Activated naive CD4-positive, alpha-beta T cell (primary cell): ENCODE measurements at regions not wholly inside any gene's neighbourhood (a gene's known extent, or its start where the extent isn't known, plus 50 kb on each side); places are given as distances from the start of the nearest gene placed in this dataset.

Source experiments
- DNase-seq, 4 experiments: peaks; one replicate each; lab custom pipeline; 2025; lab: John Stamatoyannopoulos, UW

DNA sequence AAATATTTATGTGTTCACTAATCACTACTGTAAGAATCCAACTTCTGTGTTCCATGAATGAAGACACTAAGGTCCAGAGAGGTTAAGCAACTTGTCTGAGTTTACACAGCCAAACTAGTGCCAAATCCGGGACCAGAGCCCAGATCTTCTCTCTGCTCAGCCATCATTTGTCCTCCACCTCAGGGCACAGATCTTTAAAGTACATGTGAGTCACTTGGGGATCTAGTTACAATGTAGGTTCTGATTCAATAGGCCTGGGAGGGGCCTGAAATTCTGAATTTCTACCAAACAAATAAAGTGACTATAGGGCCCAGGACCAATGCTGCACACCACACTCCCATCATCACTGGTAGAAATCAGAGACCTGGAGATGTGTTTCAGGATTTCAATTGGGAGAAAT, 162.9 kb downstream of the GXYLT1 start:
- no peak for DNase-seq

DNA sequence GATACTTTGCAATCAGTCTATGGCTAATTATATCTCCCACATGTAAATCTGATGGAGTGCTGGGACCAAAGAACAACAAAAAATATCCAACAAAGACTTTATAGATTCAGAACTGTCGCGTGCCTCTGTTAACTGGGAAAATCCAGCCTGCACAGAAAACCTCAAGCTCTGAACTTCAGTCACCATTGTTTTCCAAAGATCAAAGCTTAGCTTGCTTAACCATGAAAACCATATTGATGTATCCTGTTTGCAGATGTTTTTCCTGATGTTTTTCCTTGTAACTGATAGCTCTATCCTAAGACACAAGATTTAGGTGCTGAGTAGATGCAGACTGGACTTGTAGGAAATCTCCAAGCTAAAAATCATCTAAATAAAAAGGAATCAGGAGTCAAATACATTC, 163.7 kb downstream of the GXYLT1 start:
- no peak for DNase-seq

DNA sequence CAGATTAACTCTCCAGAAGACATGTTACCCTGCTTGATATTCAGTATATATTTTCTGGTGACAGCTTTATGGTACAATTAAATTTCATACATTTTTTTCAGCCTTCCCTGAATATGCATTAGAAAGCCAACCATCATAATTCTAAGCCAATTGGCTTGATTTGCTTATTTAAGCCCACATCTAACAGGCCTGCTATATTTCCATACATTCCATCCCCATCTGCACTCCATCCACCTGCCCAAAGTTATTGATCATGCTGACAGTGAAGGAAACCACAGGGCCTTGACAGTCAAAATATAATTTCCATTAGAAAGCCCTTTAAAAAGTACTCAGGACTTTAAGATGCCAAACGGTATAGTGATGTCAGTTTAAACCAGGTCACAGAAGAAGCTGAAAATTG, 164.3 kb downstream of the GXYLT1 start:
- DNase-seq: no peak

DNA sequence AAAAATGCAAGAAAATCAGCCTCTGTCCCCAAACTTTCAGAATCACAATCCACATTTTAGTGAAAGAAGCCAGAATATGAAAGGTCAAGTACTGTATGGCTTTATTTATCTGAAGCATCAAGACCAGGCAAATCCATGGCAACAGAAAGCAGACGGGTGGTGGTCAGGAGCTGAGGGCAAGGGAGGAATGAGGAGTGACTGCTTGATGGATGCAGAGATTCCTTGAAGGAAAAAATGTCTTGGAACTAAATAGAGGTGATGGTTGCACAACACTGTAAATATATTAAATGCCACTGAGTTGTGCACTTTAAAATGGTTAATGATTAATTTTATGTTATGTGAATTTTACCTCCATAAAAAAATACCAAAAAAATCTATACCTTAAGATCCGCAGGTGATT, 165.1 kb downstream of the GXYLT1 start:
- DNase-seq: no peak

DNA sequence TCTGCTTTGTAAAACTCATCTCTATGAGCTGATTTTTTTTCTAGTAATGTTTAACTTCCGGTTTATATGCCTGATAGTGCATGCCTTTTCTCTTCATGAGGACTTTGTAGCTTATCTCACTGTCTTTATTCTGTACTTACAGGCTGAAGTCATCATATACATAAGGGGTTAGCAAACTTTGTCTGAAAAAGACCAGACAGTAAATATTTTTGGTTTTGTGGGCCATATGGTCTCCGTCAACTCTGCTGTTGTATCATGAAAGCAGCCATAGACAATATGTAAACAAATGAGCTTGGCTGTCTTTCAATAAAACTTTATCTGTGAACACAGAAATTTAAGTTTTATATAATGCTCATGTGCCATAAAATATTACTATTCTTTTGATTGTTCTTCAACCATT, 172.1 kb downstream of the GXYLT1 start:
- no peak for DNase-seq

DNA sequence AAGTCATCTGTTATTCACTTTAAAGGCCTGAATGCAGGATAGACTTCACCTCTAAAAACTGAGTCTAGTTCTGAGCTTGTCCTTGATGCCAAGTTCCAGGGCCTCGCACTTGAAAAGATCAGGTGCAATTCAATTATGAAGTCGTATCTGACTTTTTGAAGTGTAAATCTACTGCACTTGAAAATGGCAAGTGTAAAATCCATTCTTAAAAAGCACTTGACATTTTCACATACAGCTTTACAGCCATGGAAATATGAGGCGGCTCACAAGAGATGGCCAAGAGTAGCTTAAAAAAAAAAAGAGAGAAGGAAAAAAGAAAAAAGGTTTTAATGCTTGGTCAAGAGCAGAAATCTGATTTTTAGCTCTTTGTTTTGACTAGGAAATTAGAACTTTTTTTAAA, 172.5 kb downstream of the GXYLT1 start:
- no peak for DNase-seq

DNA sequence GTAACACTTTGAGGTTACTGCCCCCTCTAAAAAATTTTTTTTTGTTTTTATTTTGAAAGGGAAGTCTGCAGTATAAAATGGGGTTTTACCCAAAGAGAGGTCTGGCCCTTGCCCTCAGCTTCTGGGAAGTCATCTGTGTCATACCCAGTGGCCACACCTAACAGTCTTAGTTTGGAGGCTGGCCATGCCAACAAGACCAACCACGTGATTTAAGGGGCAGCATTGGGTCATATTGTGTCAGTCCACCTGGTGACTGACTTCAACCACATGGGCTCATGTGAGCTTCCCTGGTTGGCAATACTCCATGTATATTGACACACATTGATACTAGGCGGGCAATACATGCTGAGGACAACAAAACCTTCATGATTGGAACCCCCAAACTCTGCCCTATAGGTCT, 173.9 kb downstream of the GXYLT1 start:
- no peak for DNase-seq

DNA sequence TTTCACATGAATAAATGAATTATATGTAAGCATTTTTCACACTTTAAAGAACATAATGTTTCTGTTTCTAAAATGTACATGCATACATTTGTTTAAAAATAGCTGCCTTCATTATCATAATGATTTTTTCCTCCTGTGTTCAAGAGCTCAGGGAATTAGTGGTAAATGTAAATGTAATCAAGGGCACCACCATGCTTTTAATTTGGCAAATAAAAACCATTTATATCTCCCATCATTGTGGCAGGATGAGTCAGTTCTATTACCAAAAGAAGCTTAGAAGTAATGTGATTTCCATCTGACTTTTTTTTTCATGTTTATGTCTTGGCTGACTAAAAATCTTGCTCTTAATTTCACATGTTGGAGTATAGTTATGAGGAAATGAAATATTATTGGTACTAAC, 176.1 kb downstream of the GXYLT1 start:
- DNase-seq: no peak

DNA sequence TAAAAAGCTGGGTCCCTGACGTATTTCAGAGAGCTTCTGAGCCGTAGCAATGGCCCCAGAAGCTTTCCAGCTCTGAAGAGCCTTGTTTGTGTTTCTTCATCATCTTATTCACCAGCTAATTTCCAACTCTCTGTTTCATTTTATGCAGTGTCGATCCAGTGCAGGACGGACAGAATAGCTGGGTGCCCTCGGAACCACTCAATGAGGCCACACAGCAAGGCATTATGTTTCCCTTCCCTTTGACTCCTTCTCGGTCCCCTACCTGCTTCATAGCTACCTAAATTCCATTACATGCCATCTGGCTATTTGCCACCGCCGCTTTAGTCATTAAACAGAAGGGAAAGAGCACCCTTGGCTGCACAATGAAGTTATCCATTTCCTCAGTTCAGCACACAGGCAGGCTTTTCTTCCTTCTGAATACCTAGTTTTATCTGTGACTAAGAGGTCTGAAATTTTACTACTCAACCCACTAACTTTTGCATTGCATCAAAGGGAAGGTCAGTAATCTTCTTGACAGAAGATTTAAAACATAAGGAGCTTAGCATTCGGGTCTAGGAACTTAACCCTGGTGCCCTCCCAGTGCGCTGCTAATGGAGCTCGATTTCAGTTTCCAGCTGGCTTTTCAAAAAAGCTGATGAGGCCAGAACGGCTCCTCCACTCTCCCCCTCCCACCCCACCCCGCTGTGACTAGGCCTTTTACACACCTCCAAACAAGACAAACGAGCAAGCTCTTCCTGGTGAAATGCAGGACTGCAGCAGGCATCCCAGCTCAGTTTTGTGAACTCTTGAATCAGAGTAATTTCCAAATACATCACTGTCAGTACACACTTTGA, 176.8 kb downstream of the GXYLT1 start:
- DNase-seq: no peak

DNA sequence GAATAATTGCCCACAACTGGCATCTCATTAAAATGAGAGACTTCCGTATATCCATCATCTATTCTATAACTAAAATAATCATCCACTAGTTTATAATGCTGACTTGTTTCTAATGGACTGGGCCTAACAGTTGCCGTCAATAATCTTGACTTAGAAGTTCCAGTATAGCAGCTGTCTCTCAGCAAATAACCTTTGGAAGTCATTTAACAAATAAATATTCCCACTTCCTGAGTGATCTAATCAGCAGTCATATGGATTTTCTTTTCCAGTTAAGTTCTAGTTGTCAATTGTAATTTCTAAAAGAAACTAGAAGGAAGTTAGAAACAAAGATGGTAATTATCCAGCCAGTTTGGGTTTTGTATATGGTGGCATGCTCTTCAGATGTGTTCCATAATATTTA, 177.8 kb downstream of the GXYLT1 start:
- DNase-seq: no peak

DNA sequence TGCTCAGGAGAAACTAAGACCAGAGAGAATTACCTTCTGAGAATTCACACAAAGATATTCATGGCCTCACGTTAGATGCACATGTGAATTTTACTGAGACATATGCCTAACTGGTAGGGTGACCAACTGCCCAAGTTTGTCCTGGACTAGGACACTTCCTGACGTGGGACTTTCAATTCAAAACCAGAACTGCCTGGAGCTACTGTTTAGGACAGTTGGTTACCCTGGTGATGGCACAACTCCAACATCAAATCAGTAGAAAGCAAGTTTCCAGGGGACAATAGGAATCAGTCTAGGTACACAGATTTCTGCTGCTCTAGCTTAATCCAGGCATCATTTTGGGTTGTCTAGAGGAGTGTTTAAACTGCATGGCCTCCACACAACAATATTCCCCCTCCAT, 178.7 kb downstream of the GXYLT1 start:
- DNase-seq: no peak

DNA sequence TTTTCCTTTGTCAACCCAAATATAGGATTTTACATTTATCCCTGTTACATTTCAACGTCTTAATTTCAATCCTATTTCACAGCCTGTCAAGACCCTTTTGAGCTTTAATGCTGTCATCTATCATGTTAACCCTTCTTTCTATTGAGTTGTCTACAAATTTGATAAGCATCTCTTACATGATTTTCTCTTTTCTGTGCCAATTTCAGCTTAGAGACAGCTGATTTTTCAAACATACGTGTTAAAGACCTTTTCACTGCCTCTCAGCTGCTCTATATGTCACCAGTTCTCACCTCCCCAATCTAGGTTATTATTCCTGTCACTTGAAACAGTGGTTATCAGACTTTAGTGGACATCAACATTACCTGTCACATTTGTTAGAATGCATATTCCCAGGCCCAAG, 181.3 kb downstream of the GXYLT1 start:
- DNase-seq: no peak

DNA sequence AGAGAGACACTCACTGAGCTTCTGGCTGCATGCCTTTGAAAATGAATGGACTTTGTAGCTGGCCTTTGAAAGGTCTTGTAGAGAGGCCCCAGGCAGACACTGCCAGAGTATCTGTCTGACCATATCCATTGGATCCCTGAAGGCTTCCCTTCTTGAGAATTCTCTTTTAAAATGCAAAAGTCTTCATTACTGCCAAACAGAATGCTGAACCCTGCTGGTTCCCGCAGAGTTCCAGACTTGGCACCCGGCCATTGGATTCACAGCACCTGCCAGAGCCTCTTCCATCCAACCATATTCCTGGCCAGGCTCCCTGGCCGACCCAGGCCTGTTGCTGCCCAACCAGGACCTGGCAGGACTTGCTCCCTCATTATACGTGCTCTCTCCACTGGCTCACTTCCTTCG, 182.5 kb downstream of the GXYLT1 start:
- no peak for DNase-seq

DNA sequence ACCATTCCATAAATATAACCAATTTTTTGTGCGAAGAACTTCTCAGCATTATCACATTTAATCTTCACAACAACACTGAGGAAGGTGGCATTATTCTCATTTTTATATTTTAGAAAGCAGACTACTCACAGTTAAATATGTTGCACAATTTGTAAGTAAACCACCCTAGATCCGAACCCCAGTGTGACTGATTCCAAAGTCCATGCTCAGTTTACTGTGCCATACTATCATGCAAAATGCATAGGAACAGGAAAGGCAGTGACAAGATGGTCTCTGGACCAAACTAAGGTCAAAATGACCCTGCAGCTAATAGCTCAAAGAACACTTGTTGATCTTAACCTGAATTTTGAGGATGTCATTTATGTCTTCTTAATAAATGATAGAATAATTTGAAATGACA, 185.4 kb downstream of the GXYLT1 start:
- no peak for DNase-seq

DNA sequence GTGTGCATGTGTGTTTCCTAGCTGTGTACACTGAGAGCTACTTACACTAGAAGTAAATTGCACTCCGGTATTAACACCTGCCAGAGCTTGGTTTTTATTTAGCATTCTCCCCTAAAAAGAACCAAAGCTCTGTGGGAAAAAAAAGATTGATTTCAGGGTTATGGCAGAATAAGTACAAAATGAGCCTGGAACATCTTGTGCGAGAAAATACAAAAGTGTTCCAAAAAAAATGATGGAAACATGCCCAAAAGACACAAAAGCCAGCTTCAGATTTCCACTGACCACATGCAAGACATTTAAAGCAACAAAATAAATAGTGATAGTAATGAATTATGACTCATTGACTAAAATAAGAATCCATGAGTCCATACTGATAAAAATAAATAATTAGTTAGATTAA, 188.3 kb downstream of the GXYLT1 start:
- DNase-seq: no peak

DNA sequence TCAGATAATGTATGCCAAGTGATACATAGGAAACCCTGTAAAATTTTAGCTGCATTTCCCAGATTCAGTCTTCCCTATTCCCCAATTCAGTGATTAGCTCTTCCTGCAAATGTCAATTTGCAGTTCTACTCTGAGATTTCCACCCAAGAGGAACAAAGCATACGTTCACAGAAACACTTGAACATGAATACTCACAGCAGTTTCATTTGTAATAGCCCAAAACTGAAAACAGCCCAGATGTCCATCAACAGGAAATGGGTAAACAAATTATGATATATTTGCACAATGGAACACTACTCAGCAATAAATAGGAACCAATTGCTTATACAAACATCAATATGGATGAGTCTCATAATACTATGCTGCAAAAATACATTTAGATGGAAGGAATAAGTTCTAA, 194.2 kb downstream of the GXYLT1 start:
- DNase-seq: no peak

DNA sequence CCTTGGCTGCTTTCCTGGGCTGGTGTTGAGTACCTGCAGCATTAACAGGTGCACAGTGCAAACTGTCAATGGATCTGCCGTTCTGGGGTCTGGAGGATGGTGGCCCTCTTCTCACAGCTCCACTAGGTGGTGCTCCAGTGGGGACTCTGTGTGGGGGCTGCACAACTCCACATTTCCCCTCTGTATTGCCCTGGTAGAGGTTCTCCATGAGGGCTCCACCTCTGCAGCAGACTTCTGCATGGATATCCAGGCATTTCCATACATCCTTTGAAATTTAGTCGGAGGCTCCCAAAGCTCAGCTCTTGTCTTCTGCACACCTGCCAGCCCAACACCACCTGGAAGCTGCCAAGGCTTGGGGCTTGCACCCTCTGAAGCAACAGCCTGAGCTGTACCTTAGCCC, 198.6 kb downstream of the GXYLT1 start:
- no peak for DNase-seq

DNA sequence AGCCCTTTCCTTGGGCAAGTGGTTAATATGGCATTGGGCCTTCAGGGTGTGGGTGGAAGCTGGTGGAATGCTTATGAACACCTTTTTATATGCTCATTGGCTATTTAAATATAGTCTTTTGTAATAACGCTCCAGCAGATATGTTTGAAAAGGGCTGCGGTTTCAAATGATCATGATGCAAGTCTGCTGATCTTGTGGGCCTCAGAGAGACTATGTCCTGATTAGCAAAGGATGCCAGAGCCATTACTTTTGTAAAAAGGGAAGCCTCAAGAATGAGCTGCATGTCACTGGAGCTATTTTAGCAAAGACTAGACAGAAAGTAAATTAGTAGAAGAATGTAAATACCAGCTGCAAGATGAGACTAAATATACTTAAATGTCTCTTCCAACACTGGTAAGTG, 200.5 kb downstream of the GXYLT1 start:
- DNase-seq: no peak

DNA sequence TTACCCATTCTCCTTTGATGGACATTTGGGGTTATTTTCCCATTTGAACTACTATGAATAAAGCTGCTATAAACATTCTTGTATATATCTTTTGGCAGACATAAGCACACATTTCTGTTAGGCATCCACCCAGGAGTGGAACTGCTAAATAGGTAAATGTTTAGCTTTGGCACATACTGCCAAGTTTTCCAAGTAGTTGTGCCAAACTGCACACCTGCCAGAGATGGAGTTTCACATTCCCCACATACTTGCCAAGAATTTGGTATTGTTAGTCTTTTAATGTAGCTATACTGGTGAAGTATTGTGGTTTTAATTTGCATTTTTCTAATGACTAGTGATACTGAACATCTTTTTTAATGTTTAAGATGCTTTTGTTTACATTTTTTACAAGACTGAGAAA, 201.0 kb downstream of the GXYLT1 start:
- DNase-seq: no peak

DNA sequence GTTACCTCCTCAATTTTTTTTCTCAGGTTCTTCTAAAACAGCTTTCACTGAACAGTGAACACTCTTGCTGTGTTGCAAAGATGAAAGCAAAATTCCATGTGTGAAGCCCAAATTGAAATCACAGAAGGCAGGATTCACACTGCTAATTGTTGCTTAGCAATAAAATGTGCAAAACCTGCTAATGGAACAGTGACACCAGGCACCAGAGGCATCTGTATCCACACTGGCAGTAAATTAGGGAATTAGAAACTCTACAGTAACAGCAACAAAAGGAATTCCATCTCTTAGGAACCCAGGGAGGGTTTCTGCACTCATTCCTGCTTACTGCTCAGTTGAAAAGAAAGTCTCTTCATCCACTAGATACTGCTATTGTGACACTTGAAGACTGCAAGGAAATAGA, 202.3 kb downstream of the GXYLT1 start:
- no peak for DNase-seq

DNA sequence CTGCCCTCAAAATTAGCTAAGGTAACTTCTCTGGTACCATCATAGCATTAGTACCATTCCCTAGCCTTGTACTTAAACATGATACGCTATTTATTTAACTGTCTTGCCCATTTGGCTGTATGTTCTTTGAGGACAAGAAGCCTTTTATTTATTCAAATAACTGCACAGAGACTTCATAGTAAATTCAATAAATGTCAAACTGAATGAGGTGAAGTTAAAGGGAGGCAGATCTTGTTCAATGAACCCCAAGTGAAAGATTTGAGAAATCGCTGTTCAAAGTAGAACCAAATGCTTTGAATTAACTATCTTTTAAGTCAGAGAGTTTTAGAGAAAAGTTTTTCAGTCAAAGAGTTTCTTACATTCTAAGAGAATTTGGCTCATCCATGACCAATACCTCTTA, 203.6 kb downstream of the GXYLT1 start:
- no peak for DNase-seq

DNA sequence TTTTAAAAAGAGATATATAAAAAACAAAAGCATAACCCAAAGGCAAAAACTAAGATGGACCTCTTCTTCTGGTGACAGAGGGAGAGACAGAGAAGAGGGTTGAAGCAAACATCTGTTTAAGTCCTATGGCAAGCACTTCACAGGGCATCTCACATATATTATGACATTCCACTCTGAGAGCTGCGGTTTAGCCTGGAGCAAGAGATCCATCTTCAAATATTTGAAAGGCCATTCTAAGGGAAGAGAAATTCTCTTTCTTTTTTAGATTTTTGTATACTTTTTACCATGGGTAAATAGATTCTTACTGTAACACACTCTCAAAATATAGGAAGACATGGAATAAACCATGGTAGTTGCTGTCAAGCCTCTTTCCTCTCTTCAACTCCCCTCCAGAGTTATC, 204.1 kb downstream of the GXYLT1 start:
- no peak for DNase-seq

DNA sequence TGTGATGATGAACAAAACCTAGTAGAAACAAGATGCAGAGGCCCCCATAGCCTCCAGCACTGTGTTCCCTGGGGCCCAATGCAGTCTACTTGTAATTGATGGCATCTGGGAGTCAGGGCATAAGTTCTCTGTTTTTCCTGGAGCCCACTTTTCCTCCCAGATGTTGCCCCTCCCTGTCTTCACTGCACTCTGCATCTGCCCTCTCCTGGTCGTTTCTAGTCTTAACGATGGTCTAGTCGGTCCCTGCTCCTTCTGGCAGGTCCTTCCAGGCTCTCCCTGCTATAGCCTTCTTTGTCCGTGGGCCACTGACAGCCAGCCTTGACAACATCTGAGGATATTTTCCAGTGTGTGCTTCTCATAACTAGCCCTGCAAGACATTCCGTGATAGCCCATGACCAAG, 208.3 kb downstream of the GXYLT1 start:
- DNase-seq: no peak

DNA sequence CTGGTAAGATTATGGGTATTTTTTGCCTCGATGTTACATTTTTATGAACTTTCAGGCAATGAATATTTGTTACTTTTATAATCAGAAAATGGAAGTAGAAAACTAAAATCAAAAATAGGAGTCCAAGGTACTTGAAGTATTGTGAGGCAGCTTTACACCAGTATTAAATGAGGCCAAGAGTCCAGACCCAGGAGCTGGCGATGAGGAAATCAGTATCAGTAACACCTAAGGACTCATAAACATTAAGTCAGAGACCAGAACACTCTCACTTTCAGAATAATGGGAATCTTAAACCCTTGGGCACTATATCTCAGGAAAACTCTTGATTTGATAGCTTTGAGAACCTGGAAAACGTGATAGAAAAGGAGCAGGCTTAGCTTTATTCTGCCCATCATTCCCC, 208.8 kb downstream of the GXYLT1 start:
- DNase-seq: no peak
